Urinary bladder (tissue), 3 donors: ENCODE measurements at regions not wholly inside any gene's neighbourhood (a gene's known extent, or its start where the extent isn't known, plus 50 kb on each side); places are given as distances from the start of the nearest gene placed in this dataset.

Experiments
- DNase-seq: peaks from one replicate; pipeline ENCODE4 v3.0.0-alpha.2; 2015; ENCODE audit errors: extremely low spot score
- H3K27ac ChIP-seq: one replicate; pipeline ENCODE4 v1.5.1; 2013; ENCODE audit warnings: low read depth, mild to moderate bottlenecking, moderate library complexity
- H3K36me3 ChIP-seq: one replicate; pipeline ENCODE4 v1.6.1; 2013; ENCODE audit warnings: mild to moderate bottlenecking, moderate library complexity; ENCODE audit not compliant: insufficient read depth
- H3K4me1 ChIP-seq: one replicate; pipeline ENCODE4 v1.6.1; 2013; ENCODE audit warnings: mild to moderate bottlenecking, moderate library complexity; ENCODE audit not compliant: insufficient read depth
- H3K4me3 ChIP-seq: one replicate; pipeline ENCODE4 v1.5.1; 2013; ENCODE audit warnings: low read depth, low read length
- WGBS: extraction: QIAGEN DNeasy Blood & Tissue Kit; methylation state at CpG from one replicate; pipeline ENCODE4 v1.1.7; 2013; 5-methylcytosine and 5-hydroxymethylcytosine counted together
- donor health status: healthy with polysubstance abuse.
- donor health status: healthy.

DNA sequence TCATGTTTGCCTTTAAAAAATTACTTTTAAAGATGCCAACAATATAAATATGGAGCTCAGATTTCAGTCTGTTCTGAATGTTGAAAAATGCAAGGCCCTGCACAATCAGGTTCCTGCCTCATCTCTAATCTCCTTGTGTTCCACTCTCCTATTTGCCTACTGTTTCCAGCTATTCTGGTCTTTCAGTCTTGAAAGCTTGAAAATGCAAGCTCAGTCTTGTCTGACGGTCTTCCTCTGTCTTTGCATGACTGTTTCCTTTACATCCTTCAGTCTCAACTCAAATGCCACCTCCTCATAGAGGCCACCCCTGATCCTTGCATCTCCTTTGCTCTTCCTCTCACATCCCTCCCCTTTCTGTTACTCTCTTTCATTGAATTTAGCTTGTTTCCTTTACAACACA is 354.9 kb downstream of the KIF4B start:
- Histone ChIP-seq H3K36me3 (no peaks in the 10 kb centered on the region), H3K4me3 (no peak overlapping the region), H3K27ac (no peak overlapping the region), H3K4me1 (no peaks in the 10 kb centered on the region)
- 75% methylated on average over 1 of the region's 1 CpG for WGBS
- DNase-seq, result no peak

DNA sequence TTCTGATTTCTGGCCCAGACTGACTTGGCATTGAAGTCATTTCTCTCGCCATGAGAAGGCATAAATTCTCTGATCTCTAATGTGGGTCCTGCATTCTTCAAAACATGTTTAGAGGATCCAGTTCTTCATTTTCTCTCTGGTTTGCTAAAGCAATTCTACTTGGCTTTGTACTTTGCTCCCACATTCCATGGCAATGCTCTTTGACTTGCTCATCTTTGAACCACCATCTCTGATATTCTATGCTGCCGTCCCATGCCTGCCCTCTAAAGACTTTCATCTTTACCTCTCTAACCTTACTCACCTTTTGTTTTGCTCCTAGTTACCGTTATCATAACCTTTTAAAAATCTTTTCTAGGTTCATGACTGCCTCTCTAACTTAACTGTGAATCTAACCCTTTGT is 366.9 kb downstream of the KIF4B start:
- Histone ChIP-seq H3K4me3 (no peak overlapping the region), H3K36me3 (no peaks in the 10 kb centered on the region), H3K4me1 (no peaks in the 10 kb centered on the region), H3K27ac (no peak overlapping the region)
- WGBS, result 81% methylated on average over 3 of the region's 3 CpGs
- no peak for DNase-seq

GRCh38 chr5:155381654-155382053 is 368.1 kb downstream of the KIF4B start:
- DNase-seq, result no peak
- H3K4me3 ChIP-seq, result no peak overlapping the region
- H3K27ac ChIP-seq, result no peak overlapping the region
- H3K4me1 ChIP-seq, result no peaks in the 10 kb centered on the region
- H3K36me3 ChIP-seq, result no peaks in the 10 kb centered on the region

GRCh38 chr5:155389498-155389897 is 375.9 kb downstream of the KIF4B start:
- Histone ChIP-seq H3K4me1 (no peaks in the 10 kb centered on the region), H3K4me3 (no peak overlapping the region), H3K36me3 (no peaks in the 10 kb centered on the region), H3K27ac (no peak overlapping the region)
- 52% methylated on average over 4 of the region's 4 CpGs for WGBS
- no peak for DNase-seq

- H3K27ac ChIP-seq, result no peak overlapping the region
- H3K4me3 ChIP-seq, result no peak overlapping the region
- no peaks in the 10 kb centered on the region for H3K4me1 ChIP-seq
- no peak for DNase-seq
- no peaks in the 10 kb centered on the region for H3K36me3 ChIP-seq
Observed at GRCh38 chr5:155394727-155395126, 381.2 kb downstream of the KIF4B start.

- Histone ChIP-seq H3K27ac (no peak overlapping the region), H3K4me1 (no peaks in the 10 kb centered on the region), H3K36me3 (no peaks in the 10 kb centered on the region), H3K4me3 (no peak overlapping the region)
- WGBS, result 79% methylated on average over 5 of the region's 5 CpGs
- no peak for DNase-seq
Observed at GRCh38 chr5:155402927-155403640, 389.5 kb downstream of the KIF4B start.

- no peaks in the 10 kb centered on the region for H3K36me3 ChIP-seq
- no peak overlapping the region for H3K27ac ChIP-seq
- no peaks in the 10 kb centered on the region for H3K4me1 ChIP-seq
- 85% methylated on average over 4 of the region's 4 CpGs for WGBS
- H3K4me3 ChIP-seq, result no peak overlapping the region
- no peak for DNase-seq
Observed at GRCh38 chr5:155406815-155407214, 393.3 kb downstream of the KIF4B start.

DNA sequence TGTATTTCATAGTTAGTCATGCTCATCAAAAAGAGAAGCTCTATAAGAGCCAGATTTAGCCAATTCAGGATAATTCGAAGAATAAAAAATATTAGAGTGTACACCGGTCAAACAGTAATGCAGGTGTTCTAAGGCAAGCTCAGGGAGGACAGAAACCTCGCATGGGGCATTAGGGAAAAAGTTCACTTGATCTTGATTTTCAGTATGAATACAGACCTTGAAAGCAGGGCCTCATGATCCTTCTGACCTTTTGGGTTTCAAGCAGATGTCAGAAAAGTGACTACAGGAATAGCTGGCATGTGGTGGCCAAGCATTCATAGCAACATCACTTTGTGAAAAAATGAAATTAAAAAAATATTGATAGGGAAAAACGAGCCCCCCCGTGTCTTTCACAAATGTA is 394.9 kb downstream of the KIF4B start:
- H3K36me3 ChIP-seq, result no peaks in the 10 kb centered on the region
- no peak for DNase-seq
- H3K27ac ChIP-seq, result no peak overlapping the region
- no peak overlapping the region for H3K4me3 ChIP-seq
- H3K4me1 ChIP-seq, result no peaks in the 10 kb centered on the region
- 88% methylated on average over 5 of the region's 5 CpGs for WGBS

GRCh38 chr5:155416765-155417164 is 403.2 kb downstream of the KIF4B start:
- DNase-seq, result no peak
- no peak overlapping the region for H3K27ac ChIP-seq
- 88% methylated on average over 1 of the region's 1 CpG for WGBS
- H3K36me3 ChIP-seq, result no peaks in the 10 kb centered on the region
- H3K4me1 ChIP-seq, result no peaks in the 10 kb centered on the region
- H3K4me3 ChIP-seq, result no peak overlapping the region

GRCh38 chr5:155418960-155419579 is 405.5 kb downstream of the KIF4B start:
- Histone ChIP-seq H3K4me3 (no peak overlapping the region), H3K27ac (no peak overlapping the region), H3K36me3 (no peaks in the 10 kb centered on the region), H3K4me1 (no peaks in the 10 kb centered on the region)
- WGBS, result 74% methylated on average over 5 of the region's 5 CpGs
- DNase-seq, result no peak

GRCh38 chr5:155430192-155430591 is 416.6 kb downstream of the KIF4B start:
- DNase-seq, result no peak
- H3K27ac ChIP-seq, result no peak overlapping the region
- no peaks in the 10 kb centered on the region for H3K36me3 ChIP-seq
- H3K4me1 ChIP-seq, result no peaks in the 10 kb centered on the region
- no peak overlapping the region for H3K4me3 ChIP-seq
- WGBS, result 94% methylated on average over 4 of the region's 4 CpGs

- Histone ChIP-seq H3K4me3 (no peak overlapping the region), H3K4me1 (no peaks in the 10 kb centered on the region), H3K27ac (no peak overlapping the region), H3K36me3 (no peaks in the 10 kb centered on the region)
- no peak for DNase-seq
- 27% methylated on average over 1 of the region's 1 CpG for whole genome bisulfite sequencing
Observed at GRCh38 chr5:155434267-155434666, 420.7 kb downstream of the KIF4B start.

DNA sequence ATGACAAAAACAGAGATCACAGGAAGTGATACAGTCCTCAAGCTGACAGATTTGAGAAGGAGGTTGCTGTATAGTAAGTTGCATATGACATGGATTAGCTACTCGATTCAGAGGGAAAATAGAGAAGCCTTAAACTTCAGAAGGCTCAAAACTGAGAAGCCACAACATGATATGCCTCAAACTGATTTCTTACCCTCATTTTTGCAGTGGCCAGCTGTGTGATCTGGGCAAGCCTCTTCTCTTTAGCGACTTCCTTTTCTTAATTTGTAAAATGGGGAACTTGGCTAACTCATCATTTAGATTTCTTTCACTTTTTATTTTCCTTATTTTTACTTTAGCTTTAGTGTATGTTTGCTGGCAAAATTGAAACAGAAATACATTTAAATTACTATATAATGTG is 421.1 kb downstream of the KIF4B start:
- H3K27ac ChIP-seq, result no peak overlapping the region
- no peak overlapping the region for H3K4me3 ChIP-seq
- no peaks in the 10 kb centered on the region for H3K36me3 ChIP-seq
- H3K4me1 ChIP-seq, result no peaks in the 10 kb centered on the region
- DNase-seq, result no peak
- WGBS, result 60% methylated on average over 2 of the region's 2 CpGs

- Histone ChIP-seq H3K27ac (no peak overlapping the region), H3K36me3 (no peaks in the 10 kb centered on the region), H3K4me3 (no peak overlapping the region), H3K4me1 (no peaks in the 10 kb centered on the region)
- DNase-seq, result no peak
Observed at GRCh38 chr5:155441849-155442248, 428.3 kb downstream of the KIF4B start.

DNA sequence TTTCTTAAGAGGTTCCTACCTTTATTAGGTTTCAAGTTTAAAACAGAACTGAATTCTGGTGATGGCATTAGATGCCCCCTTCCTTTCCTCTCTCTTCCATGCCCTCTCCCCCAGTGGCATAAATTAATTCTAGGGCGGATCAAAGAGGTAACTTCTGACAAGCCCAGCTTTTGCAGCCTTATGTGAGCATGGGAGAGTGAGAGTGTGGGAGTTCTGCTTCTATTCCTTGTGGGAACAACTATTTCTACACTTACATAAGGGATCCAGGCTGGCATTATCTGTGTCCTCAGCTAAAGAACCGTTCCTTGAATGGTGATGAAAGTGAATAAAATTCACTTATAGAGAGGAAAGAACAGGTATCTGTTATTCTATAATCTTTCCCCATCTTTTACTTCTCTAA is 437.6 kb downstream of the KIF4B start:
- Histone ChIP-seq H3K4me1 (no peaks in the 10 kb centered on the region), H3K36me3 (no peaks in the 10 kb centered on the region), H3K4me3 (no peak overlapping the region), H3K27ac (no peak overlapping the region)
- 67% methylated on average over 2 of the region's 2 CpGs for WGBS
- DNase-seq, result no peak
